Right renal pelvis (tissue), 4 donors: ENCODE measurements at regions not wholly inside any gene's neighbourhood (a gene's known extent, or its start where the extent isn't known, plus 50 kb on each side); places are given as distances from the start of the nearest gene placed in this dataset.
A peak's percentile ranks its signal among the peaks of the same experiment; 100 is the strongest.

Source experiments
- DNase-seq, 4 donors: peaks; one replicate each; pipeline ENCODE4 v3.0.0-alpha.2; 2013; ENCODE audit warnings: low read depth in 4 of 4, low spot score in 3 of 4, missing footprints in 1 of 4

- DNase-seq: no peak
These were observed 230.9 kb downstream of the TEX29 start for GRCh38 chr13:111551204-111551820.

GRCh38 chr13:111552891-111553655, 232.6 kb downstream of the TEX29 start:
- no peak for DNase-seq

GRCh38 chr13:111554539-111555267, 234.3 kb downstream of the TEX29 start:
- DNase-seq: no peak

- no peak for DNase-seq
These were observed 234.9 kb downstream of the TEX29 start for GRCh38 chr13:111555268-111555808.

- no peak for DNase-seq
These were observed 235.5 kb downstream of the TEX29 start for GRCh38 chr13:111555903-111556302.

GRCh38 chr13:111556496-111556895, 236.1 kb downstream of the TEX29 start:
- DNase-seq: no peak

- DNase-seq: no peak
These were observed 237.7 kb downstream of the TEX29 start for GRCh38 chr13:111557921-111558699.

GRCh38 chr13:111558700-111559088, 238.3 kb downstream of the TEX29 start:
- no peak for DNase-seq

GRCh38 chr13:111559612-111560403, 239.4 kb downstream of the TEX29 start:
- no peak for DNase-seq

- no peak for DNase-seq
These were observed 240.8 kb downstream of the TEX29 start for GRCh38 chr13:111561091-111561781.

GRCh38 chr13:111562716-111563115, 242.3 kb downstream of the TEX29 start:
- DNase-seq: peak in 1 of 4 donors; percentile 12

GRCh38 chr13:111564606-111565005, 244.2 kb downstream of the TEX29 start:
- DNase-seq: no peak

- no peak for DNase-seq
These were observed 245.0 kb downstream of the TEX29 start for GRCh38 chr13:111565400-111565799.

GRCh38 chr13:111566567-111566966, 246.1 kb downstream of the TEX29 start:
- DNase-seq: no peak

- no peak for DNase-seq
These were observed 247.2 kb downstream of the TEX29 start for GRCh38 chr13:111567637-111568036.

- DNase-seq: no peak
These were observed 247.8 kb downstream of the TEX29 start for GRCh38 chr13:111568290-111568689.

- no peak for DNase-seq
These were observed 250.5 kb downstream of the TEX29 start for GRCh38 chr13:111570911-111571310.

GRCh38 chr13:111572956-111573761, 252.7 kb downstream of the TEX29 start:
- no peak for DNase-seq
